PC-3 (cell line): ENCODE measurements at regions not wholly inside any gene's neighbourhood (a gene's known extent, or its start where the extent isn't known, plus 50 kb on each side); places are given as distances from the start of the nearest gene placed in this dataset.

Experiments
- ATAC-seq: fragments of 200-7000 bp; cut with Tn5 transposase; 2 replicates; pipeline ENCODE4 v1.9.1; 2020; ENCODE audit warnings: mild to moderate bottlenecking, moderate library complexity
- BruUV-seq: library from RNA; stranded (reverse); fragments of 400-500 nt; replicated peaks from 2 replicates; lab custom pipeline; 2021; lab: Mats Ljungman, UMichigan
- CTCF ChIA-PET: fragments of 300-600 bp; sonication (Branson Sonifier 250); formaldehyde crosslinking; loops from one replicate; lab custom pipeline; 2022; ENCODE audit warnings: antibody characterized with exemption; lab: Charles Lee
- POLR2A ChIA-PET: fragments of 300-600 bp; sonication (Branson Sonifier 250); formaldehyde crosslinking; loops from one replicate; lab custom pipeline; 2022; ENCODE audit warnings: antibody characterized with exemption; ENCODE audit not compliant: unreplicated experiment; lab: Charles Lee
- DNase-seq: peaks from one replicate; pipeline ENCODE4 v3.0.0-alpha.2; 2015
- H2AFZ ChIP-seq: fragments of 300-600 bp; sonication (generic); 2 replicates; pipeline ENCODE4 v1.6.0; 2016; ENCODE audit warnings: antibody characterized with exemption, low read length
- H3F3A ChIP-seq: fragments of 300-600 bp; sonication (generic); one replicate; pipeline ENCODE4 v1.6.0; 2017; ENCODE audit warnings: antibody characterized with exemption, low read length, control low read depth, mild to moderate bottlenecking; ENCODE audit not compliant: unreplicated experiment
- H3K27ac ChIP-seq: fragments of 300-600 bp; sonication (generic); 2 replicates; pipeline ENCODE4 v1.5.1; 2016; ENCODE audit warnings: mild to moderate bottlenecking, low read length
- H3K27me3 ChIP-seq: fragments of 300-600 bp; sonication (generic); 2 replicates; pipeline ENCODE4 v1.6.1; 2016; ENCODE audit warnings: low read length, mixed read lengths
- H3K36me3 ChIP-seq: fragments of 300-600 bp; sonication (generic); 2 replicates; pipeline ENCODE4 v1.6.1; 2016; ENCODE audit warnings: low read depth, mixed run types, low read length, mixed read lengths
- H3K4me1 ChIP-seq: fragments of 300-600 bp; sonication (generic); 2 replicates; pipeline ENCODE4 v1.5.1; 2016; ENCODE audit warnings: low read length; ENCODE audit not compliant: insufficient read depth
- H3K4me2 ChIP-seq: fragments of 300-600 bp; sonication (generic); 2 replicates; pipeline ENCODE4 v1.6.0; 2016; ENCODE audit warnings: low read length
- H3K4me3 ChIP-seq: fragments of 300-600 bp; sonication (generic); 2 replicates; pipeline ENCODE4 v1.5.1; 2016; ENCODE audit warnings: mild to moderate bottlenecking, low read length, mixed read lengths
- H3K79me2 ChIP-seq: fragments of 300-600 bp; sonication (generic); 2 replicates; pipeline ENCODE4 v1.6.1; 2017; ENCODE audit warnings: low read length, mixed read lengths
- H3K9ac ChIP-seq: fragments of 300-600 bp; sonication (generic); 2 replicates; pipeline ENCODE4 v1.6.0; 2016; ENCODE audit warnings: mild to moderate bottlenecking, low read length
- H3K9me2 ChIP-seq: fragments of 300-600 bp; sonication (generic); replicated peaks from 2 replicates; pipeline ENCODE4 v1.6.1; 2016; ENCODE audit warnings: mixed run types, low read length, mixed read lengths
- H3K9me3 ChIP-seq: fragments of 300-600 bp; sonication (generic); 2 replicates; pipeline ENCODE4 v1.6.1; 2016; ENCODE audit warnings: low read length, mixed read lengths
- H4K20me1 ChIP-seq: fragments of 300-600 bp; sonication (generic); 2 replicates; pipeline ENCODE4 v1.6.1; 2016; ENCODE audit warnings: low read length, mixed read lengths
- CTCF ChIP-seq: fragments of 300-600 bp; sonication (generic); conservative IDR thresholded peaks from 2 replicates; pipeline ENCODE4 v1.5.1; 2017; ENCODE audit warnings: antibody characterized with exemption, low read depth, mild to moderate bottlenecking, low read length
- EZH2 ChIP-seq: fragments of 300-600 bp; sonication (generic); IDR thresholded peaks from one replicate; pipeline ENCODE4 v1.6.1; 2017; ENCODE audit warnings: antibody characterized with exemption, mild to moderate bottlenecking, low read length; ENCODE audit not compliant: unreplicated experiment
- EZH2phosphoT487 ChIP-seq: fragments of 300-600 bp; sonication (generic); IDR thresholded peaks from 2 replicates; pipeline ENCODE4 v1.6.1; 2018; ENCODE audit warnings: mild to moderate bottlenecking, antibody characterized with exemption, low read length, borderline replicate concordance
- intact Hi-C: fragments of 100-400 bp; cut with micrococcal nuclease; formaldehyde crosslinking; loops from 2 replicates; pipeline ENCODE4 v1.9.0; 2023

GRCh38 chr1:143661418-143662101 is 310.2 kb downstream of the FAM72C start:
- no peak overlapping the region for H2AFZ ChIP-seq
- H3F3A ChIP-seq = no peaks in the 10 kb centered on the region
- H3K9me3 ChIP-seq = no peaks in the 10 kb centered on the region
- ATAC-seq (no peak), DNase-seq (no peak)
- no peak for TF ChIP-seq EZH2phosphoT487
- no peak for TF ChIP-seq EZH2
- no peak for TF ChIP-seq CTCF
- H3K4me2 ChIP-seq = no peak overlapping the region
- H3K27ac ChIP-seq = no peak overlapping the region
- no peak overlapping the region for H3K9ac ChIP-seq
- ChIA-PET POLR2A (no interaction called here), CTCF (no interaction called here)
- H3K4me3 ChIP-seq = no peak overlapping the region
- H3K27me3 ChIP-seq = peaks cover 10% of the 10 kb centered on the region; the same call in 1 of the 2 replicates
- H4K20me1 ChIP-seq = no peaks in the 10 kb centered on the region
- no peaks in the 10 kb centered on the region for H3K79me2 ChIP-seq
- no peaks in the 10 kb centered on the region for H3K9me2 ChIP-seq
- no peaks in the 10 kb centered on the region for H3K4me1 ChIP-seq
- BruUV-seq = no TSS peak
- H3K36me3 ChIP-seq = no peaks in the 10 kb centered on the region
- intact Hi-C loops = no loop called here

DNA sequence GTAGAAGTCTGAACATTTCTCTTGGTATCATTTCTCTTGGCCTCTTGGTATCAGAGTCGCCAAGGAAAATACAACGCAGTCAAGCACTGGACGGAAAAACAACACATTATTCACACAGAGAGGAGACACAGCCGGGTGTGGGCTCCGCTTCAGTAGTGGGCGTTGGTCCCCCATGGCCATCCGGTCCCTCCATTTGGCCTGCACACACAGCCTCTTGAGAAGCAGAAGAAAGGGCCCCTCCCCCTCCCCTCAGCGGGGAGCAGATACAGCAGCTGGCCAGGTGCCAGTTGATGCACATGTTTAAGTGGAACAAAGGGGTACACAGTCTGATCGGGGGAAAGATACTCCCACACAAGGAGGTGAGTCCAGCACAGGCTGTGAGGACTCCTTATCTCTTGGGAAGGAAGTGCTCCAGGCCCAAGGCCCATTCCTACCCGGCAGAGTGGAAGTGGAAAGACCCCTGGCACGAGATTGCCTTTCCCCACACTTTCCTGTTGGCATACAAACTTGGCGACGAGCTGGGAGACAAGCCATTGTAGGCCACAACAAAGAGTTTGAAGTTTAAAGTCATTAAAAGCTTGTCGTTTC is 311.3 kb downstream of the FAM72C start:
- TF ChIP-seq EZH2phosphoT487 (no peak), EZH2 (no peak), CTCF (no peak)
- Histone ChIP-seq H3K27ac (no peak overlapping the region), H3K27me3 (peaks cover 4% of the 10 kb centered on the region; the same call in 1 of the 2 replicates), H3K9me3 (no peaks in the 10 kb centered on the region), H3K4me2 (no peak overlapping the region), H3K4me1 (no peaks in the 10 kb centered on the region), H3K9ac (no peak overlapping the region), H4K20me1 (no peaks in the 10 kb centered on the region), H3F3A (no peaks in the 10 kb centered on the region), H3K36me3 (no peaks in the 10 kb centered on the region), H3K9me2 (no peaks in the 10 kb centered on the region), H3K79me2 (no peaks in the 10 kb centered on the region), H2AFZ (no peak overlapping the region), H3K4me3 (no peak overlapping the region)
- ATAC-seq (no peak), DNase-seq (no peak)
- intact Hi-C loops = no loop called here
- BruUV-seq = no TSS peak
- ChIA-PET POLR2A (no interaction called here), CTCF (no interaction called here)

DNA sequence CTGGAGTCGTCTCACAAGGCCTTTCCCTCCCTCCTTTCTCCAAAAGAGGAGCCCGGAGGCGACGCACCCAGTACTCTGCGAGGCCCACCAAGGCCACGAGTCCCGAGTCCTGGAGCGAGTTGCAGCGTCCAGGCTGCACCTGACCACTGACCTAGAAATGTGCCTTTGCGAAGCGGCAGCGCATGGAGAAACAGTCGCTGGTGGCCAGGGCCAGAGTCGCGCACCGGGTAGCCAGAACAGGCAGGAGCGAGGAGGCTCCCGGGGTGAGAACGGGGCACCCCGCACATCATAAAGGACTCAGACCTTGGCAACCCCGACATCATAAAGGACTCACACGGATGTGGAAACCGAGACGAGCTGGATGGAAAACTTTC is 318.4 kb downstream of the FAM72C start:
- TF ChIP-seq CTCF (no peak), EZH2 (no peak), EZH2phosphoT487 (no peak)

More for the DNA sequence above, 318.4 kb downstream of the FAM72C start:
- no peaks in the 10 kb centered on the region for H3K4me1 ChIP-seq
- no peaks in the 10 kb centered on the region for H3K36me3 ChIP-seq
- DNase-seq (no peak), ATAC-seq (no peak)
- no peaks in the 10 kb centered on the region for H3K79me2 ChIP-seq
- CTCF ChIA-PET = no interaction called here
- BruUV-seq = no TSS peak
- intact Hi-C loops = no loop called here
- H3K4me2 ChIP-seq = no peak overlapping the region
- no peak overlapping the region for H2AFZ ChIP-seq
- H4K20me1 ChIP-seq = no peaks in the 10 kb centered on the region
- POLR2A ChIA-PET = no interaction called here
- no peaks in the 10 kb centered on the region for H3F3A ChIP-seq
- H3K27me3 ChIP-seq = peaks cover 17% of the 10 kb centered on the region
- H3K9me3 ChIP-seq = no peaks in the 10 kb centered on the region
- H3K4me3 ChIP-seq = no peak overlapping the region
- H3K9me2 ChIP-seq = no peaks in the 10 kb centered on the region
- no peak overlapping the region for H3K9ac ChIP-seq
- no peak overlapping the region for H3K27ac ChIP-seq
